ENCODE measurements at regions not wholly inside any gene's neighbourhood (a gene's known extent, or its start where the extent isn't known, plus 50 kb on each side); places are given as distances from the start of the nearest gene placed in this dataset.

DNA sequence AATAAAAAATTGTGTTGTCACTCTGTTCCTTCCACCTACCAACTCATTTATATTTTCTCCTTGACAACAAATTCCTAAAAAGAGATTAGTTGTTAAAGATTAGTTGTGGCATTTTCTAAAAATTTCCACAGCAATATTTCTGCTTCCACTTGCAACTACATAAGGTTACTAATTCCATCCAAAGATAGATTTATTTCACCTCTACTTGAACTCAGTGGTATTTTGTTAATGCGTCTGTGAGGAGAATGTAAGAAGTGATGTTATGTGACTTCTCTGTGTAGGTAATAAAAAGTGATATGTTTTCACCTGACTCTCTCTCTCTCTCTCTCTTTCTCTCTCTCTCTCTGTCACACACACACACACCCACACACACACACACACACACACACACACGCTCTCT is 1104.8 kb downstream of the AMY1C start:
- TF ChIP-seq, protein P1, sequence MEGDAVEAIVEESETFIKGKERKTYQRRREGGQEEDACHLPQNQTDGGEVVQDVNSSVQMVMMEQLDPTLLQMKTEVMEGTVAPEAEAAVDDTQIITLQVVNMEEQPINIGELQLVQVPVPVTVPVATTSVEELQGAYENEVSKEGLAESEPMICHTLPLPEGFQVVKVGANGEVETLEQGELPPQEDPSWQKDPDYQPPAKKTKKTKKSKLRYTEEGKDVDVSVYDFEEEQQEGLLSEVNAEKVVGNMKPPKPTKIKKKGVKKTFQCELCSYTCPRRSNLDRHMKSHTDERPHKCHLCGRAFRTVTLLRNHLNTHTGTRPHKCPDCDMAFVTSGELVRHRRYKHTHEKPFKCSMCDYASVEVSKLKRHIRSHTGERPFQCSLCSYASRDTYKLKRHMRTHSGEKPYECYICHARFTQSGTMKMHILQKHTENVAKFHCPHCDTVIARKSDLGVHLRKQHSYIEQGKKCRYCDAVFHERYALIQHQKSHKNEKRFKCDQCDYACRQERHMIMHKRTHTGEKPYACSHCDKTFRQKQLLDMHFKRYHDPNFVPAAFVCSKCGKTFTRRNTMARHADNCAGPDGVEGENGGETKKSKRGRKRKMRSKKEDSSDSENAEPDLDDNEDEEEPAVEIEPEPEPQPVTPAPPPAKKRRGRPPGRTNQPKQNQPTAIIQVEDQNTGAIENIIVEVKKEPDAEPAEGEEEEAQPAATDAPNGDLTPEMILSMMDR (IDR thresholded peaks at IDR 0.05; ENCODE audit: low read length), result no peak
- TF ChIP-seq EZH2phosphoT487 (IDR thresholded peaks at IDR 0.05; ENCODE audit: low read length) (no peak), EZH2 (optimal IDR thresholded peaks at IDR 0.05; ENCODE audit: low read depth, low read length) (no peak)
- Histone ChIP-seq H3K4me3 (ENCODE audit: low read length) (no peak overlapping the region), H3K27ac (ENCODE audit: low read length) (no peak overlapping the region), H3K9ac (ENCODE audit: low read length) (no peak overlapping the region), H2AFZ (ENCODE audit: low read length) (no peak overlapping the region), H3K79me2 (ENCODE audit: low read length) (no peaks in the 10 kb centered on the region), H3K9me2 (replicated peaks; ENCODE audit: insufficient read depth, low read length) (no peaks in the 10 kb centered on the region), H3K4me2 (ENCODE audit: low read depth, low read length) (no peak overlapping the region), H3K27me3 (replicated peaks; ENCODE audit: insufficient read depth, low read length) (no peaks in the 10 kb centered on the region), H3K9me3 (replicated peaks; ENCODE audit: insufficient read depth, low read length) (no peaks in the 10 kb centered on the region), H3F3A (ENCODE audit: insufficient read depth, low read length) (no peaks in the 10 kb centered on the region), H3K36me3 (replicated peaks; ENCODE audit: insufficient read depth, low read length) (no peaks in the 10 kb centered on the region), H4K20me1 (ENCODE audit: insufficient read depth, low read length) (no peaks in the 10 kb centered on the region), H3K4me1 (ENCODE audit: low read length) (no peaks in the 10 kb centered on the region)
- no peak for DNase-seq

DNA sequence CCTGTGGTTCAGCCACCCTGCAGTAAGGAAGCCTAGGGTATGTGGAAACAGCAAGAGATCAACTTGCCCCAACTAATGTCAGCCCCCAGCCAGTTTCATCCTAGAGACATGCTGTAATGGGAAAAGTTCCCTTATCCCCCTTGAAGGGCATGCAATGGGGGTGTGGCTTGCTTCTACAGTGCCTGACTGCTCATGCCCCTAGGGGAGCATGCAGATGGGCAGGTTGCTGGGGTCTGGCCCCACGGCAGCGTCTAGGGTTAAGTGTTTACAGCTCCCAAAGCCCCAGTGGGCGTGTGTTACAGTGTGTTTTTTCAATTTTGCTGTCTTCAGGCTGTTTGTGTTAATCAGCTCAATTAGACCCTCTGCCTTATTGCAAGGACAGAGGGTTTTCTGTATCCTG is 1105.9 kb downstream of the AMY1C start:
- Histone ChIP-seq H3K79me2 (ENCODE audit: low read length) (no peaks in the 10 kb centered on the region), H3K27ac (ENCODE audit: low read length) (no peak overlapping the region), H3K9ac (ENCODE audit: low read length) (no peak overlapping the region), H3K9me2 (replicated peaks; ENCODE audit: insufficient read depth, low read length) (no peaks in the 10 kb centered on the region), H3K4me2 (ENCODE audit: low read depth, low read length) (no peak overlapping the region), H3K9me3 (replicated peaks; ENCODE audit: insufficient read depth, low read length) (no peaks in the 10 kb centered on the region), H4K20me1 (ENCODE audit: insufficient read depth, low read length) (no peaks in the 10 kb centered on the region), H3K36me3 (replicated peaks; ENCODE audit: insufficient read depth, low read length) (no peaks in the 10 kb centered on the region), H3K27me3 (replicated peaks; ENCODE audit: insufficient read depth, low read length) (no peaks in the 10 kb centered on the region), H3K4me1 (ENCODE audit: low read length) (no peaks in the 10 kb centered on the region), H3K4me3 (ENCODE audit: low read length) (no peak overlapping the region), H2AFZ (ENCODE audit: low read length) (no peak overlapping the region), H3F3A (ENCODE audit: insufficient read depth, low read length) (no peaks in the 10 kb centered on the region)
- DNase-seq, result no peak
- TF ChIP-seq, protein P1 (IDR thresholded peaks at IDR 0.05; ENCODE audit: low read length), result no peak
- no peak for TF ChIP-seq EZH2 (optimal IDR thresholded peaks at IDR 0.05; ENCODE audit: low read depth, low read length)
- no peak for TF ChIP-seq EZH2phosphoT487 (IDR thresholded peaks at IDR 0.05; ENCODE audit: low read length)

DNA sequence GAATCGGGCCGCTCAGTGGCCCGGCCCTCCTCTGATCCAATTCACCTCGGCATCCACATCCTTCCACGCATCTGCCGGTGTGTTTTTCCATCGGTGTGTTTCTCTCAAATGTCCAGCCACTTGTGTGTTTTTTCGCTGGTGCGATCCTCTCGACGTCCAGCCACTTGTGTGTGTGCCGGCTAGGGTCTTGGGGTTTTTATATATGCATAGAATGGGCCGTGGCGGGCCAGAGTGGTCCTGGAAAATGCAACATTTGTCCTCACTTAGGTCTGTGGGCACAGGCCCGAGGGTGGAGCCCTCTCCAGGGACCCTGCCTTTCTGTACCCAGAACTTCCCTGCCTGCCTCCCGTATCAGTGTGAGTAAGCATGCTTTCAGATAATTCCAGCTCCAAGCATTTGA is 1106.4 kb downstream of the AMY1C start:
- no peaks in the 10 kb centered on the region for H3K9me2 ChIP-seq (replicated peaks; ENCODE audit: insufficient read depth, low read length)
- no peaks in the 10 kb centered on the region for H3K36me3 ChIP-seq (replicated peaks; ENCODE audit: insufficient read depth, low read length)
- no peak for DNase-seq
- no peaks in the 10 kb centered on the region for H4K20me1 ChIP-seq (ENCODE audit: insufficient read depth, low read length)
- no peaks in the 10 kb centered on the region for H3K27me3 ChIP-seq (replicated peaks; ENCODE audit: insufficient read depth, low read length)
- H3K27ac ChIP-seq (ENCODE audit: low read length), result no peak overlapping the region
- no peaks in the 10 kb centered on the region for H3K79me2 ChIP-seq (ENCODE audit: low read length)
- no peak overlapping the region for H3K4me2 ChIP-seq (ENCODE audit: low read depth, low read length)
- TF ChIP-seq EZH2 (optimal IDR thresholded peaks at IDR 0.05; ENCODE audit: low read depth, low read length) (no peak), EZH2phosphoT487 (IDR thresholded peaks at IDR 0.05; ENCODE audit: low read length) (no peak)
- TF ChIP-seq, protein P1 (IDR thresholded peaks at IDR 0.05; ENCODE audit: low read length), result no peak
- no peak overlapping the region for H3K9ac ChIP-seq (ENCODE audit: low read length)
- no peaks in the 10 kb centered on the region for H3K4me1 ChIP-seq (ENCODE audit: low read length)
- no peaks in the 10 kb centered on the region for H3F3A ChIP-seq (ENCODE audit: insufficient read depth, low read length)
- H3K9me3 ChIP-seq (replicated peaks; ENCODE audit: insufficient read depth, low read length), result no peaks in the 10 kb centered on the region
- no peak overlapping the region for H3K4me3 ChIP-seq (ENCODE audit: low read length)
- no peak overlapping the region for H2AFZ ChIP-seq (ENCODE audit: low read length)

Data from MM.1S (cell line).